ENCODE measurements at regions not wholly inside any gene's neighbourhood (a gene's known extent, or its start where the extent isn't known, plus 50 kb on each side); places are given as distances from the start of the nearest gene placed in this dataset.

DNA sequence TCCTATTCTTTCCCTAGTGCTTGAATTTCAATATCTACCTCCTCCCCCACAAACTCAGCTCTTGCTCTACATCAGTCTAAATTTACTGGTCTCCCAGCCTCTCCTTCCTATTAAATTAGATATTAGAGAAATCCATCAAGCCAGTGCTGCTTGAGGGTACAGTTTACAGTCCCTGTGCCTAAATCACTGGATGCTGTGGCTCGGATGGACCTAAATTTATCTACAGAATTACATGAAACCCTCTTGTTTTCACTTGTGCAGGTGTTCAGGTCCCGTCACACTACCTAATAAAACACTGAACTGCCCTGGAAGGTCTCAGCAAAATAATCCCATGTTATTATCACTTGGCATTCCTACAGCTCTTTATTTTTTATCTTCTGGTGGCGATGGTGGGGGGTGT is 134.7 kb upstream of the E2F8 start:
- TF ChIP-seq, protein P1, sequence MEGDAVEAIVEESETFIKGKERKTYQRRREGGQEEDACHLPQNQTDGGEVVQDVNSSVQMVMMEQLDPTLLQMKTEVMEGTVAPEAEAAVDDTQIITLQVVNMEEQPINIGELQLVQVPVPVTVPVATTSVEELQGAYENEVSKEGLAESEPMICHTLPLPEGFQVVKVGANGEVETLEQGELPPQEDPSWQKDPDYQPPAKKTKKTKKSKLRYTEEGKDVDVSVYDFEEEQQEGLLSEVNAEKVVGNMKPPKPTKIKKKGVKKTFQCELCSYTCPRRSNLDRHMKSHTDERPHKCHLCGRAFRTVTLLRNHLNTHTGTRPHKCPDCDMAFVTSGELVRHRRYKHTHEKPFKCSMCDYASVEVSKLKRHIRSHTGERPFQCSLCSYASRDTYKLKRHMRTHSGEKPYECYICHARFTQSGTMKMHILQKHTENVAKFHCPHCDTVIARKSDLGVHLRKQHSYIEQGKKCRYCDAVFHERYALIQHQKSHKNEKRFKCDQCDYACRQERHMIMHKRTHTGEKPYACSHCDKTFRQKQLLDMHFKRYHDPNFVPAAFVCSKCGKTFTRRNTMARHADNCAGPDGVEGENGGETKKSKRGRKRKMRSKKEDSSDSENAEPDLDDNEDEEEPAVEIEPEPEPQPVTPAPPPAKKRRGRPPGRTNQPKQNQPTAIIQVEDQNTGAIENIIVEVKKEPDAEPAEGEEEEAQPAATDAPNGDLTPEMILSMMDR (IDR thresholded peaks at IDR 0.05; ENCODE audit: insufficient read depth, low read length), result no peak
- TF ChIP-seq POLR2AphosphoS5 (IDR thresholded peaks at IDR 0.05; ENCODE audit: low read depth), result no peak
- TF ChIP-seq SPI1 (IDR thresholded peaks at IDR 0.05; ENCODE audit: borderline replicate concordance, low read depth), result no peak
- TF ChIP-seq, protein P2, sequence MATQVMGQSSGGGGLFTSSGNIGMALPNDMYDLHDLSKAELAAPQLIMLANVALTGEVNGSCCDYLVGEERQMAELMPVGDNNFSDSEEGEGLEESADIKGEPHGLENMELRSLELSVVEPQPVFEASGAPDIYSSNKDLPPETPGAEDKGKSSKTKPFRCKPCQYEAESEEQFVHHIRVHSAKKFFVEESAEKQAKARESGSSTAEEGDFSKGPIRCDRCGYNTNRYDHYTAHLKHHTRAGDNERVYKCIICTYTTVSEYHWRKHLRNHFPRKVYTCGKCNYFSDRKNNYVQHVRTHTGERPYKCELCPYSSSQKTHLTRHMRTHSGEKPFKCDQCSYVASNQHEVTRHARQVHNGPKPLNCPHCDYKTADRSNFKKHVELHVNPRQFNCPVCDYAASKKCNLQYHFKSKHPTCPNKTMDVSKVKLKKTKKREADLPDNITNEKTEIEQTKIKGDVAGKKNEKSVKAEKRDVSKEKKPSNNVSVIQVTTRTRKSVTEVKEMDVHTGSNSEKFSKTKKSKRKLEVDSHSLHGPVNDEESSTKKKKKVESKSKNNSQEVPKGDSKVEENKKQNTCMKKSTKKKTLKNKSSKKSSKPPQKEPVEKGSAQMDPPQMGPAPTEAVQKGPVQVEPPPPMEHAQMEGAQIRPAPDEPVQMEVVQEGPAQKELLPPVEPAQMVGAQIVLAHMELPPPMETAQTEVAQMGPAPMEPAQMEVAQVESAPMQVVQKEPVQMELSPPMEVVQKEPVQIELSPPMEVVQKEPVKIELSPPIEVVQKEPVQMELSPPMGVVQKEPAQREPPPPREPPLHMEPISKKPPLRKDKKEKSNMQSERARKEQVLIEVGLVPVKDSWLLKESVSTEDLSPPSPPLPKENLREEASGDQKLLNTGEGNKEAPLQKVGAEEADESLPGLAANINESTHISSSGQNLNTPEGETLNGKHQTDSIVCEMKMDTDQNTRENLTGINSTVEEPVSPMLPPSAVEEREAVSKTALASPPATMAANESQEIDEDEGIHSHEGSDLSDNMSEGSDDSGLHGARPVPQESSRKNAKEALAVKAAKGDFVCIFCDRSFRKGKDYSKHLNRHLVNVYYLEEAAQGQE (IDR thresholded peaks at IDR 0.05; ENCODE audit: insufficient replicate concordance, low read depth), result no peak

Data from HL-60 (cell line).